Superior temporal gyrus (tissue), 1 donor: ENCODE measurements at regions not wholly inside any gene's neighbourhood (a gene's known extent, or its start where the extent isn't known, plus 50 kb on each side); places are given as distances from the start of the nearest gene placed in this dataset.

ENCODE experiments used
- DNase-seq: peaks from one replicate; pipeline ENCODE4 v3.0.0-alpha.2; 2016; ENCODE audit errors: extremely low spot score

DNA sequence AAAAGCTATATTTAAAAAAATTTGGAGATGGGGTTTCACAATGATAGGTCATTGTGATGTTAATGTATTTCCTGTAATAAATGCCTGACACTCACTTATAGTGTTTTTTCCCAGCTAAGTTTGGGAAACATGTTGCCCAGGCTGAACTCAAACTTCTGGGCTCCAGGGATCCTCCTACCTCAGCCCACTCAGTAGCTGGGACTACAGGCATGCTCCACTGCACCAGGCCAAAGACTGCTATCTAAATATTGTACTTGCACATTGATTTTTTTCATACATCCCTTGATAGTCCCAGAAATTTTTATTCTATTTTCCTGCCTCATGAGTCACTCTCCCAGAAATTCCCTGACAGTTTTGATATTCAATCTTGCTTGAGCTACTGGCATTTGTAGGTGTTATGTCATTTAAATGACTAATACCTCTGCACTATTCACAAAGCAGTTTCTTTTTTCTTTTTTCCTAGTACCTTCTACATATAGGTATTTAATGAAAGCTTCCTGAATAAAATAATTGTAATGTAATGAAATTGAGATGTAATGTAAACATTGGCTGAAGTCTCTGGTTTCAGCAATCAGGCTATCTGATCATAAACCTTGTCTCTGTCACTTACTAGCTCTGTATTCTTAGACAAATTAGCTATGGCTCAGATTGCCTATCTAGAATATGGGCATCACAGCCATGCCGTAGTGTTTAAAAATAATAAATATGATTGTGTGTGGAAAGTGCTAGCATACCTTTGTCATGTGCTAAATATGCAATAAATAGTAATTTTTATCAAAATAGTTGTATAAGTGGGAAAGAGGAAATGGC lies 1973.0 kb upstream of the AGA start:
- no peak for DNase-seq

DNA sequence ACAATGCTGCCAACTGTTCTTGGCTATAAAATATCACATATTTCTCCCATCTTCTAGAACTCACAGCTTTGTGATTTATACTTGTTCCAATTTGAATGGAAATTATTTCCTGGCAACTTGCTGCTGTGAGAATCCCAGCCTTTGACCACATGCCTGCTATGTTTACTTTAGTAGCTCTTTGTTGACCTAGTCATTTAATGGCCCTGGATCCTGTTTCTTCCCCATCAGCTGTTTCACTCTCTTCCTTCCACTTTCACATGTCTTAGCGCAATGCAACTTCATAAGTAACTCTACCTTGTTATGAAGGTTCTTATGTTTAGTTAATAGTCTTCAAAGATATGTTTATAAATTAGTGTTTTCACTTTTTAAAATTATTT lies 1973.6 kb upstream of the AGA start:
- no peak for DNase-seq

DNA sequence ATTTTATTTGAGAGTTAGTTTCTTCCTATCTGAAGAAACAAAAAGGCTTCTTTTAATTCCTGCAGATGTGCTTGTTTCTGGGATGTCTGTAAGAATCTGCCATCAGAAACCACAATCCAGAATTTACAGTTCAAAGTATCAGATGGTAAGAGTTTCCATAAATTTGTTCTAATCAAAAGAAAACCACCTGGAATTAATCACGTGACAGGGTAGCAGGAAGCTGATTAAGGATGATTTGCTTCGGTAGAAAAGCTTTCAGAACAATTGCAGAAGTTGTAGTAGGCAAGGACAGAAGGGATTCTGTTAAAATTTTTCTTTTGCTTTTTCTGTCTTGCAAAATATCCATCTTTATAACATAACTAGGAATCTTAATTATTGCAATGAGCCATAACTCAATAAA lies 1975.1 kb upstream of the AGA start:
- no peak for DNase-seq

DNA sequence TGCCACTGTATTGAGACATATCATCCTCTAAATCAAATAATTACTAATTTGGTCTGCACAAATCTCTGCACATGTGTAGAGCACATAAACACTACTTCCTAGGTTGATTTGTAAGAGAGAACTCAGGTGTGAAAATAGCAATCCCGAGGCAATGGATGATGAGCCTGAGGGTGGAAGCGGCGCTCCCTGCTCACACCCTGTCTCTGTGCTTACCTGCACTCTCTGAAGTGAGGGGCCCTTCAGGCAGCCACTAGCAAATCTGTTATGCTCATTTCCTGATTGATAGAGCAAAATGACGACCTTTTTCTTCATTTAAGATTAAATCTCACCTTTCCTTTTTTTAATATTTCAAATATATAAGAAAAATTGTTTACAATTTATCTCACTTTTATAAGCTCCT lies 1995.7 kb upstream of the AGA start:
- DNase-seq: no peak

DNA sequence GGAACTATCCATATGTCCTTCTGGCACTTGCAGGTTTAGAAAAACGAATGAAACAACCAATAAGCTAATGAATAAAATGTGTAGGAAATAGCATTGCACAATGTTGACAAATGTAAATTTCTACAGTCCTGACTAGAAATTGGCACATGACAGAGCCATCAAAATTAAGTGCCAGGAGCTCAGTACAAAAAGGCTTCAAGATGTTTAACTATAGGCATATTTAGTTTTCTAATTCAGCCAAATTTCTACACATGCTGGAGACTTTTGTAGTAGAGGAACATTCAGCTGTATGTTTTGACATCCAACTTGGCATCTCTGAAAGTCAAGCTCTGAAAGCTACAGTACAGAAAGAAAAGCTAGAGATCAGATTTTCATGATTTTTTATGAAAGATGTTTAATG lies 1999.4 kb upstream of the AGA start:
- DNase-seq: no peak

DNA sequence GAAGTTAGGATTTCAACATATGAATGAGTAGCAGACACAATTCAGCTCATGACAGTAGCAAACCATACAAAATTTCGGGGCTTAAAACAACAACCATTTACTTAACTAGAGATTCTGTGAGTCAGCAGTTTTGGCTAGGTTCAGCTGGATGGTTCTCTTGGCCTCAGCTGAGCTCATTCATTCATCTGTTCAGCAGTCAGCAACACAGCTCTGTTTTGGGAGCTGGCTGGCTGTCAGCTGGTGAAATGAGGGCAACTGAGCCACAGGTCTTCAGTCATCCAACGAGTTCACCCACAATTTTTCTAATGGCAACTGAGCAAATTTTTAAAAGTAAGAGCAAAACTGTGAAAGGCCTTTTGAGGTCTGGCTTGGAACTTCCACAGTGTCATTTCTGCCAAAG lies 2005.1 kb upstream of the AGA start:
- DNase-seq: no peak

DNA sequence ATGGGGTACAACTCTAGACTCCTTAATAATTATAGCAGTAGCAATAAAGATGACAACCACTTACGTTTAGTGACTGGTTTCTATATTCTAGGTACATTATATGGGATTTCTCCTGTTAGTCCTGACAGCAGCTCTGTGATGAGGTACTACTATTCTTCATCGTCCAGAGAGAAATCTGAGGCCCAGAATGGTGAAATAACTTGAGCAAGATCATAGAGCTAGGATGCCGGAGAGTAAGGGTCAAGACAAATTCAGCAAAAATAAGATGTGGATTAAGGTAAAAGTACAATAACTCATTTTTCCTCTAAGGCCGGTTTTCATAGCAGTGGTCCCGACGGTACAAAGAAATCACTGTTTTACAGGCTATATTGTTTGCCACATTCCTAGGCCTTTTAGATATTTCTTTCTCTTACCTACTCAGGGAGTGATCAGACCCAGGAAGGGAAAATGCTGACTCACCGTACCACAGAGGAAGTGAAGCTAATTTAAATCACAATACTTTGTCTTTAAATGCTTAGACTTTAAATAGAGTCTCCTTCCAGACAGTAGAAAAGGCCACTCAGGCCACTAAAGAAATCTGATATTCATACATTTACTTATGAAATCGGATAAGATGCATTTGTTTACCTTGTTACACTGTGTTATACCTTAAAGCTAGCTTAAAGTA lies 2023.0 kb upstream of the AGA start:
- DNase-seq: no peak

DNA sequence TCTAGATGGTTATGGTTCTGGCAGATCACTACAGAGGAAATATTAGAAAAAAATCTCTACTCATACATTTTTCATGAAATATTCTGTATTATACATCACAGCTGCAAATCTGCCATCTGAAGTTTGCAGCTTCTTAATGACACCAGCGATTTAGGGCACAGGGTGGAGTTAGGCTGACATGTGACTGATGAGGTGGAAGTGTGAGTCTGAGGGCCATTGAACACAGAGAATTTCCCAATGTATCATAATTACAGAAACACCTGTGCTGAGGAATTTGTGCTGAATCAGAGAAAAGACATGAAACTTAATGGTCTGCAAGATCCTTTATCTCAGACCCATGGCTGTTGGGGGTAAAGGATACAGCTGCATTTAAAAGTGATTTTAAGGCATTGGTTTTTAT lies 2025.6 kb upstream of the AGA start:
- no peak for DNase-seq

DNA sequence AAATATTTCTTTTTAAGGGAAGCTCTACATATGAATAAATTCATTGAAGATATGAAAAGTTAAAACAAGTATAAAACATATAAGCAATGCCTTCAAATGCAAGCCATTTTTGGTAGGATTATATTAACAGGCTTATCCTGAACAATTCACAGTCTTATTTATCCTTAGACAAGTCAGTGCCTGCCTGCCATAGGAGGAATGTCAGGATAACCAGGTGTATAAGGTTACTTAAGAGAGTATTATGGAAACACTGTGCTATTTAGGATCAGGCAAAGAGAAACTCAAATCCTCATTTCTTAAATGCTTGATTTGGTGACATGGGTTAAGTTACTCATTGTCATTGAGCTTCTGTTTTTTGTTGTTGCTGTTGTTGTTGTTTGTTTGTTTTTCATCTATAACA lies 2029.9 kb upstream of the AGA start:
- no peak for DNase-seq

DNA sequence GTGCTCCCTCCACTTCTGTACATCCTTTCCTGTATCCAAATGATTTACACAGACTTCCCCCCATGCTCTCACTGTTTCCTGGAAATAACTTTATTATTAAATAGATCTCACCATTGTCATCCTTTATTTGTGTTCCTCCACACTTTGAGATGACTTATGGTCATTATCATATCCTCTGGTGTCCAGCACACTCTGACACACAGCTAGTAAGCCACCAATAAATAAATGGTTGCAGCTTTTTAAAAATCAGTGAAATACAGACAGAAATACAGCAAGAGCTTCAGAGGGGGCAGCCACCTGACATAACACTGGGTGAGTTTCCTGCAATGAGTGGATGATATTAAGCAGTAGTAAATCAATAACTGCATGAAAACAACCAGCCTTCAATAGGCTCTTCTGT lies 2036.4 kb upstream of the AGA start:
- DNase-seq: no peak

DNA sequence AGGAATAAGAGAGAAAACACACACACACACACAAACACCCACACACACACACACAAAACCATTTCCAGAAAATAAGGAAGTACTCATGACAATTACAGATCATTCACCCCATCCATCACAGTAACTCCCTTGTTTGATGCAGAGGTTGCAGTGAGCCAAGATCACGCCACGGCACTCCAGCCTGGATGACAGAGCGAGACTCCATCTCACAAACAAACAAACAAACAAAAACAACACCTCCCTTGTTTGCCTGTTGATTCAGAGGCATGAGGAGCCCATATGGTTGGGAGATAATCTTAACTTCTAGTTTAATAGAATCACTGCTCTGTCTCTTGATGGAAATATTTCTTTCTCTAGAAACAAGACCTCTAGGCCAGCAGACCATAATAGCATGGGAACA lies 2043.5 kb upstream of the AGA start:
- no peak for DNase-seq

DNA sequence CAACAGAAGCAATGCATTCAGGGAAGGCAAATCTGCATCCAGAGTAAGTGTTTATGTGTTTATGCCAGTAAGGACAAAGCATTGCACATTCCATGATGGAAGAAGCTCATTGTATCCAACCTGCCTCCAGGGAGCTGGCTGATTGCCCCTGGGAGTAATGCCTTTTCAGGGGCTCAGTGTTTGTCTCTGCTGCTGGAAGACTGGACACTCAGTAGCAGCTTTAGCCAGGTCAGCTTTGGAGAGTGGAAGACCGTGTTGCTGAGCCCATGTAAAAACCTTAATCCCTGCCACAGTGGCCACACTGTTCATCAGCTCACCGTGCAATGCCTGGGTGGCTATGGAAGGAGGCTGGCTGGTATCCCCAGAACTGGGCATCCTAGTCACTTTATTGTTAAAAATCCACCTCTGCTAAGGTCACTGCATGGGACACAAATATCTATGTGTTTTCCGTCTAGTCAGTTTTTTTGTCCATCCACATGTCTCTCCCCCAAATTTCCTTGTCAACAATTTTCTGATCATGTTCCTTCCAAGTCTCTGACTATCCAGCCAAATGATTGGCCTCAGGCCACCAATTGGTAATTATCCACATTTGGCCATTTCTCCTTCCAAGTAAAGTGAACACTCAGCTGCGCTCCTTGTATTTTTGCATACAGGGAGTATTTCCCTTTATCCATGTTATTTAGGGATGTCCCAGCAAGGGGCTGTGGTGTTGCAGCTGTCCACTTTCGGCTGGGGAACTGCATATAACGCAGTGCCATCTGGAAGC lies 2044.5 kb upstream of the AGA start:
- DNase-seq: no peak

DNA sequence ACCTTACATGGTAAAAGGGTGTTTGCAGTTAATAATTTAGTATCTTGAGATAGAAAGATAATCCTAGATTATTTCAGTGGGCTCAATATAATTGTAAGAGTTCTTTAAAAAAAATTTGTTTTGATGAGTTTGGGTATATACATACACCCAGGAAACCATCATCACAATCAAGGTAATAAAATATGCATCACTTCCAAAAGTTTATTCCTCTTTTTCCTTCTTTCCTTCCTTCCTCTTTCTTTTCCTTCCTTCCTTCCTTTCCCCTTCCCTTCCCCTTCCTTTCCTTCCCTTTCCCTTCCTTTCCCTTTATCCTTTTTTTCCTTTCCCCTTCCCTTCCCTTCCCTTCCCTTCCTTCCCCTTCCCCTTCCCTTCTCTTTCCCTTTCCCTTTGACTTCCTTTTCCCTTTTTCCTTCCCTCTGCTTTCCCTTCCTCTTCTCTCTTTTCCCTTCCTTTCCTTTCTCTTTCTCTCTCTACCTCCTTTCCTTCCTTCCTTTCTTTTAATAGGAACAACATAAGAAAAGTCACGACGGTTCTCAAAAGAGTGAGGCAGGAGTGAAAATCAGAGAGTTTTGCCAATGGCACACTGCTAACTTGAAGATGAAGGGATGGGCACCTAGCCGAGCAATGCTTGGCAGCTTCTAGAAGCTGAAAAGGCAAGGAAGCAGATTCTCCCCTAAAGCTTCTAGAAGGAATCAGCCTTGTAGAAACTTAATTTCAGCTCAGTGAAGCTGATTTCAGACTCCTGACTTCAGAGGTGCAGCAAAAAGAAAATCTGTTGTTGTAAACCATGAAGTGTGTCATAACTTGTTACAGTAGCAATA lies 2050.2 kb upstream of the AGA start:
- DNase-seq: no peak

DNA sequence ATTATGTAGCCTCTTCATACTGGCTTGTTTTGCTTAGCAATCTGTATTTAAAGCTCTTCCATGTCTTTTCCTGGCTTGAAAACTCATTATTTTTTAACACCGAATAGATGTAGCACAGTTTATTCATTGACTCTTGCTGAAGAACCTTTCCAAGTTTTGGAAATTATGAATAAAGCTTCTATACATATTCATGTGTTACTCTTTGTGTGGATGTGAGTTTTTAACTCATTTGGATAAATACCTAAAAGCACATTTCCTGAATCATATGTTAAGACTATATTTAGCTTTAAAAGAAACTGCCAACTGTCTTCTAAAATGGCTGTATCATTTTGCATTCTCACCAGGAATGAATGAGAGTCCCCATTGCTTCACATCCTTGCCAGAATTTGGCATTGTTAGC lies 2061.7 kb upstream of the AGA start:
- DNase-seq: peak; percentile 20

DNA sequence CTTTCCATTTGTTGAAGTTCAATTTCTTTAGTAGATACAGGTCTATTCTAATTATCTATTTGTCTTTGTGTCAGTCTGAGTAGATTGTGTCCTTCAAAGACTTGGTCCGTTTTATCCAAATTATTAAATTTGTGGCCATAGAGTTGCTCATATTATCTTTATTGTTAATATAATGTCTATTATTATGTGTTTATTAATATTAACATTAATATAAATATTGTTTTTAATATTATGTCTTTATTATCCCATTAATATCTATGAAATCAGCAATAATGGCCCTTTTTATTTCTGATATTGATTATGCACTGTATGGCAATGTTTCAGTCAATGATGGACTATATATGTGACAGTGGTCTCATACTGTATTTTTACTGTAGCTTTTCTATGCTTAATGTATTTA lies 2067.3 kb upstream of the AGA start:
- no peak for DNase-seq

DNA sequence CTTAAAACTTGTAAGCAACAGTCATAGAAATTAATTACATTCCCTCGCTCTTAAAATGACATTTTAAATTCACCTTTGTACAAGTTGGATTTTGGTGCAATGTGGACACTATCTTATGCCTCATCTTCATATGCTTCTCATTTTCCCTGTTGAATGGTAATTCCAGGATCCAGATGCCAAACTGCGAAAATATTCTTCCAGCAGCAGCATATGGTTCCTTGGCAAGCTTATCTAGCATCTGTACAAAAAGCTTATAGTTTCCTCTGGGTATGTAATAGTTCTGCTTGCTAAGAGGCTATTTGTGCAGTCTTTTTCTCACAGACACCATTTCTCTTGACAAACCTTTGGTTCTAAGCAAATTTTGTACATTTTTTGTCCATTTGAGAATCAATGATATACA lies 2079.7 kb upstream of the AGA start:
- no peak for DNase-seq

DNA sequence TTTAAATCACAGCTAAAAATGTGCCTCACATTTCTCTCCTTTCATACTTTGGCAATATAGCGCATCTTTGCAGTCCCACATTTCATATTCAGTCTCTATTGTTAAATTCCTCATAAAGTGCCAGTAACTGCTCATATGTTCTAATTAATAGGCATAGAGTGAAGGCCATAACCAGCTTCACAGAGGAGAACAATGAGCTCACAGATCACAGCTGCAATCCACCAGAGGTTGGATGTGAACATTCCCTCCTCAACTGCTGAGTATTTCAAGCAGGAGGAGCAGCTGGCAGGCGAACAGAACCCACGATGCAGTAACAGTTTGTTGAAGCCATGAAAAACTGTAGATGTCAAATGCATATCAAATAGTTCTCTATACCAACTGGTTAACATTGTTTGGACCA lies 2088.7 kb upstream of the AGA start:
- DNase-seq: peak; percentile 58

DNA sequence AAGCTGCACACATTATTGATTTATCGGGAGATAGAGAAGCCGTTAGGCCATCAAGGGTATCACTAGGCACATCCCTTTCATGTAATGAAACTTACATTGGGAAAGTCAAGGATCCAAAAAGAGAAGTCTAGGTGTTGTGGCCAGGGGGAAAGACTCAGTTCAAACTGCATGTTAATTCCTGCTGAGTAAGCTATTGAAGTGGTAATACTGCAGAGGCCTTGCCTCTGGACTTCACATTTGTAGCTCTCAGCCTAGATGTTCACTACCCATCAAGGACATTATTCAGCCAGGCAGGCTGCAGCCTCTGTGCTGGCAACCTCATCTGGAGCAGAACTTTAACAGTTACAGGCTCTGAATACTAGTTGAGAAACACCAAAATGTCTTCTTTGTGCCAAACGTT lies 2094.5 kb upstream of the AGA start:
- no peak for DNase-seq

DNA sequence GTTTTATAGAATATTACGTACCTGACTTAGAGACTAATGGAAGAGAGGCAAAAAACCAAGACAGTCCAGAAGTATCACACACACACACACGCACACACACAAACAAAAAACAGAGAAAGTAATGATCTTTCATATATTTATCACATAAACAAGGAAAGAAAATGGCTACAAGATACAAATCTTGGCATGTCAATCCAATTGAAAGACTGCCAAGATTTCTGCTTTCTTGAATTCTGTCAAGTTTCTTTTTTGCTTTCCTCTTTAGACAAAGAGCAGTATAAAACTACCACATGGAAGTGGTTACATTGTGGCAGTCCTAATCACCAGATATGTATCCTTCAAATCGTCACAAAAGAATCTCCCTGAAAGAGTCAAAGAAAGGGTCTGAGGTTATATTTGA lies 2097.4 kb upstream of the AGA start:
- DNase-seq: no peak

DNA sequence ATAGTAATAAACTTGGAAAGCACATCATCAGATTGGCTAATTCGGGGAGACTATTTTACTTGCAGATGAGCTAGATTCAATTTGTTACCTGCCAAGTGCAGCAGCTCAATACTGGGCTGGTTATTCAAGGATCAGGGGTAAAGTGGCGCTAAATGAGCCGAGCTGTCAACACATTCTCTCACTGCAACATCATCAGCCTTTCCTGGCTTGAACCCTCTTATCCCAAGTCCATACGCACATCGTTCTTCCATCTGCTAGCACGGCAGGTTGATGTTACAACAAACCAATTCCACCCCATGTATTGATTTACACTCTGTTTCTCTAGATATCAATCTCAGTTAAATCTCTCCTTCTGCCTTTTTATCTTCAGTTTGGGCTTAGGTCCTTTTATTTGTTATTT lies 2101.5 kb upstream of the AGA start:
- DNase-seq: no peak

DNA sequence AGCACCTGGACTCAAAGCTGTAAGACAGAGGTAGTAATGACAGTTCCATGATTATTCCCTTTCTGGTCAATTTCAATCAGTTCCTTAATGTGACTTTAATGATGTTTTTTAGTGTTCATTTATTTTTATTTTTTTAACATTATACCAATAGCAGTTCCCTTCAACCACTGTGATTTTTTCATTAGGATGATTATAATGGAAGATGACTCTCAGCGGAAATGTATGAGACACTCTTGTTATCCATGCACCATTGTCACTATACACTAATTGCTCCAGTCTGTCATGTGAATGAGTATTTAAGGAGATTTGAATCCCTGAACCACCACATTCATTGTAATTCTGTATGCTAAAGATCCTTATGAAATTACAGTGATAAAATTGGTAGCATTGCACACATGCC lies 2102.3 kb upstream of the AGA start:
- no peak for DNase-seq

DNA sequence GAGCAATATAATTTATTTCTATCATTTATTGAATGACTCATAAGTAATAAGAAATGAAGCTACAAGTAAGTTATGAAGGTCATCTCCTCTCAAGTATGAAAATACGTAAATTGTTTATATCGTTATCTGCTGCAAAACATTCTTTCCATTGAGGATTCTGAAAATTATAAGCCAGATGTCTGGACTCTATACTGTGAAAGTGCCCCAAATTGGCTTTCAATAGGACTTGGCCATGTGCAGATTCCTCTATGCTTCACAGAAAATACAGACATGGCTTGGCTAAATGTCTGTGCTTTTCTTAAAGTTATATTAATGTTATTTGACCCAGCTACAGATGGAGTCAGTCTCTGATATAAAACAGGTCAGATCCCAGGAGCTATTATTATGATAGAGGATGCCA lies 2109.9 kb upstream of the AGA start:
- DNase-seq: no peak
